SU-DHL-6 (cell line): ENCODE measurements at regions not wholly inside any gene's neighbourhood (a gene's known extent, or its start where the extent isn't known, plus 50 kb on each side); places are given as distances from the start of the nearest gene placed in this dataset.

Experiments used
- CTCF ChIP-seq: fragments of 200-600 bp; sonication (generic); IDR thresholded peaks from one replicate; pipeline ENCODE4 v1.5.1; 2017; ENCODE audit warnings: antibody characterized with exemption, mild to moderate bottlenecking, low read length, moderate library complexity; ENCODE audit not compliant: insufficient read depth, poor library complexity, severe bottlenecking
- EZH2phosphoT487 ChIP-seq: fragments of 200-600 bp; sonication (generic), shearing (Covaris generic); conservative IDR thresholded peaks from 2 replicates; pipeline ENCODE4 v1.6.1; 2018; ENCODE audit warnings: mild to moderate bottlenecking, antibody characterized with exemption, low read length, moderate library complexity, mixed read lengths

DNA sequence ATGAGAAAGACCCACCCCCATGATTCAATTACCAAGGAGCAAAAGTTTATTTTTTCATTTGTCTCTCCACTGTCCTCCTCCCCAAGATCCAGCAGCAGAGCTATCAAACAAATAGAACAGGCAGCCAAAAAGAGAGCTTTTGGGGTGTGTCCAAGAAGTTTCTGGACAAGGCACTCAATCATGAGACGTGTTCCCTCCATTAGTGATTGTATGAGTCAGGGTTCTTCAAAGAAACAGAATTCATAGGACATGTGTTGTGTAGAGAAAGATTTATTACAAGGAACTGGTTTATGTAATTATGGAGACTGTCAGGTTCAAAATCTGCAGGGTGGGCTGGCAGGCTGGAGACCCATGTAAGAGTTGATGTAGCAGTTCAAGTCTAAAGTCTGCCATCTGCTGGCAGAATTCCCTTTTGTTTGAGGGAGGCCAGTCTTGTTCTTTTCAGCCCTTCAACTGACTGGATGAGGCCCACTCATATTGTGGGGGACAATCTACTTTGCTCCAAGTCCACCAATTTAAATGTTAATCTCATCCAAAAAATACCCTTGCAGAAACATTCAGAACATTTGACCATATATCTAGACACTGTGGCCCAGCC lies 248.1 kb upstream of the OPRM1 start:
- TF ChIP-seq CTCF = no peak
- TF ChIP-seq EZH2phosphoT487 = no peak
